WI38 (cell line): ENCODE measurements at regions not wholly inside any gene's neighbourhood (a gene's known extent, or its start where the extent isn't known, plus 50 kb on each side); places are given as distances from the start of the nearest gene placed in this dataset.

Experiments
- H3K4me3 ChIP-seq: 2 replicates; pipeline ENCODE4 v1.5.1; 2011; ENCODE audit warnings: low read depth, mild to moderate bottlenecking, control low read depth, low read length
- TF ChIP-seq, protein P1 (sequence below): IDR thresholded peaks from 2 replicates; pipeline ENCODE4 v1.5.1; 2012; ENCODE audit warnings: low read depth, mild to moderate bottlenecking, control low read depth, low read length

DNA sequence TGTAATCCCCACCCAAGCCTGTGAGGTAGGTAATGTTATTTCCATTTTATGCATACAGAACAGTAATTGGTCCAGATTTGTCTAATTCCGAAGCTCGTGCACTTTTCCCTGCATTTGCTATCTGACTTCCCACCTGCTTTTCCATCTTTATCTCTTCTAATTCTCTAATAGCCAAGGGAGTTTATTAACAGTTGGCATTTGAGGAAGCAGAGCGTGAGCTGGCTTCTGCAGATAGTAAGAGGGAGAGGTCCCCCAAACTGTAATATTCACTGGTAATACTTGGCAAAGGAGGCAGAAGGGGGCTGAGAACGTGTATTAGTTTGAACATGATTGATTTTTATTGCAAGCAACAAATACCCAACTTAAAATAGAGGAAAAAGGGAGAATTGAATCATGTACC lies 110.8 kb upstream of the SPON1 start:
- H3K4me3 ChIP-seq: no peak overlapping the region
- TF ChIP-seq, protein P1, sequence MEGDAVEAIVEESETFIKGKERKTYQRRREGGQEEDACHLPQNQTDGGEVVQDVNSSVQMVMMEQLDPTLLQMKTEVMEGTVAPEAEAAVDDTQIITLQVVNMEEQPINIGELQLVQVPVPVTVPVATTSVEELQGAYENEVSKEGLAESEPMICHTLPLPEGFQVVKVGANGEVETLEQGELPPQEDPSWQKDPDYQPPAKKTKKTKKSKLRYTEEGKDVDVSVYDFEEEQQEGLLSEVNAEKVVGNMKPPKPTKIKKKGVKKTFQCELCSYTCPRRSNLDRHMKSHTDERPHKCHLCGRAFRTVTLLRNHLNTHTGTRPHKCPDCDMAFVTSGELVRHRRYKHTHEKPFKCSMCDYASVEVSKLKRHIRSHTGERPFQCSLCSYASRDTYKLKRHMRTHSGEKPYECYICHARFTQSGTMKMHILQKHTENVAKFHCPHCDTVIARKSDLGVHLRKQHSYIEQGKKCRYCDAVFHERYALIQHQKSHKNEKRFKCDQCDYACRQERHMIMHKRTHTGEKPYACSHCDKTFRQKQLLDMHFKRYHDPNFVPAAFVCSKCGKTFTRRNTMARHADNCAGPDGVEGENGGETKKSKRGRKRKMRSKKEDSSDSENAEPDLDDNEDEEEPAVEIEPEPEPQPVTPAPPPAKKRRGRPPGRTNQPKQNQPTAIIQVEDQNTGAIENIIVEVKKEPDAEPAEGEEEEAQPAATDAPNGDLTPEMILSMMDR: no peak

DNA sequence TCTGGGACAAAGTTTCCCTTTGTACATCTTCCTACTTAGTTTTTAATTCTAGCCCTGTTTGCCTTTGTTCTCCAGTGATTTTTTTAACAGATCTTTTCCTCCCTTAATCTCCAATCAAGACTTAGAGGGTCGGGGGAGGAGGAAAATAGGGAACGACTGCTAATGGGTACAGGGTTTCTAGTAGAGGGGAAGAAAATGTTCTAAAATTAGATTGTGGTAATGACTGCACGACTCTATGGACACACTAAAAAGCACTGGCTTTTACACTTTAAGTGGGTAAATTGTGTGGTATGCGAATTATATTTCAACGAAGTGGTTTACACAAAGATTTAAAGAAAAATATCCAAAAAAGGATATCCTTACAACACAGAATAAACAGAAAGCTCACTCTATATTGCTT lies 110.0 kb upstream of the SPON1 start:
- no peak overlapping the region for H3K4me3 ChIP-seq
- TF ChIP-seq, protein P1: no peak

GRCh38 chr11:13857828-13858227 lies 104.7 kb upstream of the SPON1 start:
- no peak overlapping the region for H3K4me3 ChIP-seq
- TF ChIP-seq, protein P1: no peak

- TF ChIP-seq, protein P1: no peak
- no peak overlapping the region for H3K4me3 ChIP-seq
Measured at GRCh38 chr11:13859892-13860291, 102.6 kb upstream of the SPON1 start.

DNA sequence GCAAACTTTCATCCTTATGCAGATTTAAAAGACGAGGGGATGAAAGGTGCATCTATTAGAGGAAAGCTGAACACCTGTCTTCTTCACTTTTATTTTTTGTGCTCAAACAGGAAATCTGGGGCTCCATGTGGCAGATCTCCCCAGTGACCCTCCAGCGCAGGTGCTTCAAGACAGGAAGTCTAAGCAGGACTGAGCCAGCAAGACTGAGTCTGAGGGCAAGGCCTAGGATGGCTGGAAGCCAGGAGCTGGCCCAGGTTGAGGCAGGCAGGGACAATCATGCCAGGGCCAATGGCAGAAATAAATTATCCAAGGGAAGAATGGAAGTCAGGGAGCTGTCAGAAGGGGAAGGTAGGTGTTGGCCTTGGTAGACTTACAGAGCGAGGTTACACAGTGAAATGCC lies 101.1 kb upstream of the SPON1 start:
- H3K4me3 ChIP-seq: no peak overlapping the region
- TF ChIP-seq, protein P1: no peak

DNA sequence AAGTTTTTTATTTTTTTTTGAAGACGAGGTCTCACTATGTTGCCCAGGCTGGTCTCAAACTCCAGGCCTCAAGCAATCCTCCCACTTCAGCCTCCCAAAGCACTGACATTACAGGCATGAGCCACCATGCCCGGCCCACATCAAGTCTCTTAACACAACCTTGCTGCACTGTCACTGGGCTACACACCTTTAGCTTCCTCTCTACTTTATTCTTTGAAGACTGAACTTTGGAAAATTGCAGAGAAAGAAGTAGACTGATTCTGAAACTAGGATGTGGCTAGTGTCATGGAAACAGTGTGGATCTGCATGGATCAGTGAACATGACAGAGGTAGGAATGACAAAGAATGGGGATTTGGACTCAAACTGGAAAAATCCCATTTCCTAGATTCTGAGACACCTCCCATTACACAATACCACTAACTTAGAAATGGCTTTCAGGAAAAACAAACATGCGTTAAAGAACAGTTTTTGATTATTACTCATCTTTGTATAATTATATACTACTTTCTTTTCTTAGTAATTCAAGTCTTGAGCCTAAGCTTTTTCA lies 99.6 kb upstream of the SPON1 start:
- TF ChIP-seq, protein P1: no peak
- H3K4me3 ChIP-seq: no peak overlapping the region

- TF ChIP-seq, protein P1: no peak
- H3K4me3 ChIP-seq: no peak overlapping the region
Measured at GRCh38 chr11:13868710-13869397, 93.7 kb upstream of the SPON1 start.
